HepG2 (cell line): ENCODE measurements at regions not wholly inside any gene's neighbourhood (a gene's known extent, or its start where the extent isn't known, plus 50 kb on each side); places are given as distances from the start of the nearest gene placed in this dataset.

ENCODE experiments used
- ATAC-seq: fragments of 200-7000 bp; cut with Tn5 transposase; 3 replicates; pipeline ENCODE4 v1.9.1; 2020; ENCODE audit warnings: mild to moderate bottlenecking, moderate library complexity
- BruUV-seq: library from RNA; stranded (reverse); fragments of 400-500 nt; replicated peaks from 2 replicates; lab custom pipeline; 2021; lab: Mats Ljungman, UMichigan
- CTCF ChIA-PET: fragments of 300-600 bp; formaldehyde crosslinking; extraction: SDS; loops from one replicate; lab custom pipeline; 2021; ENCODE audit warnings: low total read pairs, inconsistent platforms, low intra/inter-chr PET ratio; lab: Yijun Ruan, JAX
- POLR2A ChIA-PET: fragments of 350-600 bp; sonication (Branson Sonifier 250); formaldehyde crosslinking; loops from one replicate; lab custom pipeline; 2020; ENCODE audit warnings: antibody characterized with exemption, inconsistent platforms; lab: Yijun Ruan, JAX
- DNase-seq: peaks from one replicate; pipeline ENCODE4 v3.0.0-alpha.2; 2015; ENCODE audit warnings: low spot score
- FAIRE-seq: peaks from 3 replicates; lab custom pipeline; 2011; peaks lifted over from hg19 to GRCh38; lab: Jason Lieb, UNC
- H2AFZ ChIP-seq: one replicate; pipeline ENCODE4 v1.6.1; 2011; ENCODE audit warnings: low read length, inconsistent platforms
- H3K27ac ChIP-seq: fragments of 300-600 bp; 3 replicates; pipeline ENCODE4 v1.8.0; 2011; ENCODE audit warnings: mixed run types, mild to moderate bottlenecking, mixed read lengths, low read length, inconsistent platforms; ENCODE audit not compliant: insufficient read depth; ENCODE audit errors: extremely low read length
- H3K27me3 ChIP-seq, 2 experiments: fragments of 200-600 bp in 1 of 2; 2 replicates in 1 of 2; 3 replicates in 1 of 2; pipeline versions ENCODE4 v1.6.0 to v1.8.0; 2011; ENCODE audit warnings: low read length in 2 of 2, mild to moderate bottlenecking in 2 of 2, moderate library complexity in 2 of 2, inconsistent platforms in 1 of 2; ENCODE audit not compliant: insufficient read depth in 2 of 2, control insufficient read depth in 1 of 2
- H3K36me3 ChIP-seq, 2 experiments: fragments of 200-600 bp in 1 of 2; replicated peaks in 1 of 2; 2 replicates in 1 of 2; 3 replicates in 1 of 2; pipeline versions ENCODE4 v1.5.1 to v1.8.0; 2011; ENCODE audit warnings: low read length in 2 of 2, inconsistent platforms in 1 of 2; ENCODE audit not compliant: insufficient read depth in 2 of 2, control insufficient read depth in 1 of 2
- H3K4me1 ChIP-seq: 2 replicates; pipeline ENCODE4 v1.5.1; 2012; ENCODE audit warnings: low read length, inconsistent platforms; ENCODE audit not compliant: insufficient read depth
- H3K4me2 ChIP-seq: 2 replicates; pipeline ENCODE4 v1.6.0; 2011; ENCODE audit warnings: low read depth, low read length, inconsistent platforms
- H3K4me3 ChIP-seq, 3 experiments: fragments of 200-600 bp in 1 of 3; sonication (generic), shearing (Covaris generic) in 1 of 3; replicated peaks in 1 of 3; 2 replicates each; pipeline ENCODE4 v1.5.1; 2011 to 2016; ENCODE audit warnings: low read length in 3 of 3, inconsistent platforms in 2 of 3, low read depth in 2 of 3, mild to moderate bottlenecking in 2 of 3, control low read depth in 1 of 3, mixed read lengths in 1 of 3; ENCODE audit not compliant: insufficient read depth in 1 of 3
- H3K79me2 ChIP-seq: one replicate; pipeline ENCODE4 v1.6.1; 2011; ENCODE audit warnings: low read length, inconsistent platforms; ENCODE audit not compliant: insufficient read depth
- H3K9ac ChIP-seq: 2 replicates; pipeline ENCODE4 v1.6.0; 2011; ENCODE audit warnings: mild to moderate bottlenecking, low read depth, low read length, inconsistent platforms; ENCODE audit not compliant: insufficient read depth
- H3K9me3 ChIP-seq: 2 replicates; pipeline ENCODE4 v1.5.1; 2012; ENCODE audit warnings: mild to moderate bottlenecking, low read length
- H4K20me1 ChIP-seq: 2 replicates; pipeline ENCODE4 v1.6.0; 2011; ENCODE audit warnings: inconsistent platforms, mild to moderate bottlenecking, low read length, moderate library complexity; ENCODE audit not compliant: insufficient read depth
- CEBPB ChIP-seq: IDR thresholded peaks from 2 replicates; pipeline ENCODE4 v1.6.1; 2011; ENCODE audit warnings: low read depth, low read length, improper control_type of control experiment, borderline replicate concordance
- GATAD1 ChIP-seq: IDR thresholded peaks from 2 replicates; pipeline ENCODE4 v1.6.1; 2016; ENCODE audit warnings: missing genetic modification reagents, missing compliant biosample characterization
- MAF1 ChIP-seq: sonication (generic); formaldehyde crosslinking; IDR thresholded peaks from 2 replicates; pipeline ENCODE4 v1.5.0; 2020; ENCODE audit warnings: missing genetic modification reagents, borderline replicate concordance
- MBD4 ChIP-seq: IDR thresholded peaks from 2 replicates; pipeline ENCODE4 v1.6.1; 2012; ENCODE audit warnings: low read length, inconsistent platforms, borderline replicate concordance
- NFE2L1 ChIP-seq: sonication (generic); formaldehyde crosslinking; IDR thresholded peaks from 2 replicates; pipeline ENCODE4 v1.4.0; 2020; ENCODE audit warnings: missing genetic modification reagents, mild to moderate bottlenecking, borderline replicate concordance
- NFIB ChIP-seq: sonication (generic); formaldehyde crosslinking; IDR thresholded peaks from 2 replicates; pipeline ENCODE4 v1.9.0; 2021; ENCODE audit warnings: missing genetic modification reagents, mild to moderate bottlenecking, borderline replicate concordance
- PLRG1 ChIP-seq: fragments of 450-650 bp; conservative IDR thresholded peaks from 2 replicates; pipeline ENCODE4 v1.6.1; 2016
- THAP11 ChIP-seq: IDR thresholded peaks from 2 replicates; pipeline ENCODE4 v1.6.1; 2016; ENCODE audit warnings: missing biosample characterization, missing genetic modification reagents
- U2AF2 ChIP-seq: fragments of 200-400 bp; formaldehyde crosslinking; IDR thresholded peaks from 2 replicates; pipeline ENCODE4 v1.6.1; 2017; ENCODE audit warnings: low read depth, mild to moderate bottlenecking, low read length
- ZFP37 ChIP-seq: sonication (generic); formaldehyde crosslinking; IDR thresholded peaks from 2 replicates; pipeline ENCODE4 v1.4.0; 2020; ENCODE audit warnings: missing genetic modification reagents, borderline replicate concordance
- ZNF274 ChIP-seq: sonication (generic); formaldehyde crosslinking; IDR thresholded peaks from 2 replicates; pipeline ENCODE4 v1.5.1; 2020; ENCODE audit warnings: mild to moderate bottlenecking, missing genetic modification reagents
- ZNF543 ChIP-seq: sonication (generic); formaldehyde crosslinking; IDR thresholded peaks from 2 replicates; pipeline ENCODE4 v1.4.0; 2020; ENCODE audit warnings: mild to moderate bottlenecking, missing genetic modification reagents
- ZNF577 ChIP-seq: sonication (generic); formaldehyde crosslinking; IDR thresholded peaks from 2 replicates; pipeline ENCODE4 v1.4.0; 2020; ENCODE audit warnings: mild to moderate bottlenecking, low read depth, missing genetic modification reagents, borderline replicate concordance
- ZNF781 ChIP-seq: sonication (generic); formaldehyde crosslinking; IDR thresholded peaks from 2 replicates; pipeline ENCODE4 v1.5.1; 2020; ENCODE audit warnings: borderline replicate concordance, mild to moderate bottlenecking, missing genetic modification reagents; ENCODE audit errors: not compliant biosample characterization
- WGBS: methylation state at CpG from one replicate; pipeline ENCODE4 v1.1.6; 2017; ENCODE audit warnings: low lambda C conversion rate; 5-methylcytosine and 5-hydroxymethylcytosine counted together
- in situ Hi-C: cut with HindIII; loops from 2 replicates; pipeline ENCODE4 v1.10.0; 2017; ENCODE audit warnings: low pct_unique_long_range_greater_than_20kb; ENCODE audit not compliant: extremely low pct_ligation_motif_present
- intact Hi-C: fragments of 100-400 bp; cut with micrococcal nuclease; formaldehyde crosslinking; loops from one replicate; pipeline ENCODE4 v1.10.0; 2022; ENCODE audit not compliant: unreplicated experiment
- TF ChIP-seq, protein P1 (sequence below): sonication (generic); formaldehyde crosslinking; IDR thresholded peaks from 2 replicates; pipeline ENCODE4 v1.4.0; 2020; ENCODE audit warnings: mild to moderate bottlenecking, missing genetic modification reagents
- TF ChIP-seq, protein P2 (sequence below): sonication (generic); formaldehyde crosslinking; IDR thresholded peaks from 2 replicates; pipeline ENCODE4 v1.8.1; 2023; ENCODE audit warnings: mild to moderate bottlenecking, missing genetic modification reagents

DNA sequence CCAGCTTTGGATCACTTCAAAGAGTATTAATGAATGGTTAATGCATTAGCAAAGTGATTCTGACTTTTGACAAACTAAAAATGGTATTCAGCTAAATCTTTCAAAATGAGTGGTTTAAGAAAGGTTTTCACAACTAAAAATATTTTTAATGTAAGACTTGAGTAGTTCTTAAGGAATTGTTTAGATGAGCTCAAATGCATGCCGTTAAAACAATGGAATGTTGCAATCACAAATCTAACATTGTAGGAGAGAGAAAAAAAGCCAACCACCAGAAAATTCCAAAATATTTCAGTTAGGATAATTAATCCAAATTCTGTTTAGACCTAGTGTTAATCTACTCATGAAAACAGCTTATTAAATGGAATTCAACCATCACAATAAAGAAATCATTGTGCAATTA, 1044.8 kb upstream of the SLC10A2 start:
- POLR2A ChIA-PET: no interaction called here
- ATAC-seq (no peak), FAIRE-seq (no peak), DNase-seq (no peak)
- H4K20me1 ChIP-seq: no peaks in the 10 kb centered on the region
- no peak overlapping the region for H3K4me2 ChIP-seq
- CTCF ChIA-PET: no interaction called here
- H2AFZ ChIP-seq: no peak overlapping the region
- intact Hi-C loops (no loop called here), in situ Hi-C loops (no loop called here)
- H3K27ac ChIP-seq: no peak overlapping the region
- TF ChIP-seq, protein P1, sequence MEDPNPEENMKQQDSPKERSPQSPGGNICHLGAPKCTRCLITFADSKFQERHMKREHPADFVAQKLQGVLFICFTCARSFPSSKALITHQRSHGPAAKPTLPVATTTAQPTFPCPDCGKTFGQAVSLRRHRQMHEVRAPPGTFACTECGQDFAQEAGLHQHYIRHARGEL (CRISPR knock-in tag): no peak
- no peak for TF ChIP-seq ZNF274 (CRISPR knock-in tag)
- TF ChIP-seq NFIB (CRISPR knock-in tag): no peak
- TF ChIP-seq, protein P2, sequence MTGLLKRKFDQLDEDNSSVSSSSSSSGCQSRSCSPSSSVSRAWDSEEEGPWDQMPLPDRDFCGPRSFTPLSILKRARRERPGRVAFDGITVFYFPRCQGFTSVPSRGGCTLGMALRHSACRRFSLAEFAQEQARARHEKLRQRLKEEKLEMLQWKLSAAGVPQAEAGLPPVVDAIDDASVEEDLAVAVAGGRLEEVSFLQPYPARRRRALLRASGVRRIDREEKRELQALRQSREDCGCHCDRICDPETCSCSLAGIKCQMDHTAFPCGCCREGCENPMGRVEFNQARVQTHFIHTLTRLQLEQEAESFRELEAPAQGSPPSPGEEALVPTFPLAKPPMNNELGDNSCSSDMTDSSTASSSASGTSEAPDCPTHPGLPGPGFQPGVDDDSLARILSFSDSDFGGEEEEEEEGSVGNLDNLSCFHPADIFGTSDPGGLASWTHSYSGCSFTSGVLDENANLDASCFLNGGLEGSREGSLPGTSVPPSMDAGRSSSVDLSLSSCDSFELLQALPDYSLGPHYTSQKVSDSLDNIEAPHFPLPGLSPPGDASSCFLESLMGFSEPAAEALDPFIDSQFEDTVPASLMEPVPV (CRISPR knock-in tag): no peak
- TF ChIP-seq U2AF2: no peak
- no peak for TF ChIP-seq THAP11 (CRISPR knock-in tag)
- no peak for TF ChIP-seq ZNF577 (CRISPR knock-in tag)
- no peak for TF ChIP-seq CEBPB
- TF ChIP-seq NFE2L1: no peak
- TF ChIP-seq ZNF543: no peak
- TF ChIP-seq ZNF781: no peak
- no peak for TF ChIP-seq GATAD1 (CRISPR knock-in tag)
- TF ChIP-seq PLRG1: no peak
- TF ChIP-seq MBD4: no peak
- TF ChIP-seq ZFP37 (CRISPR knock-in tag): no peak
- no peak for TF ChIP-seq MAF1 (CRISPR knock-in tag)
- no peaks in the 10 kb centered on the region for H3K79me2 ChIP-seq
- no peaks in the 10 kb centered on the region for H3K4me1 ChIP-seq
- H3K4me3 ChIP-seq: no peak overlapping the region
- H3K9ac ChIP-seq: no peak overlapping the region
- no peaks in the 10 kb centered on the region for H3K36me3 ChIP-seq
- BruUV-seq: no TSS peak
- no peaks in the 10 kb centered on the region for H3K27me3 ChIP-seq
- WGBS: 0% methylated on average over 1 of the region's 1 CpG
- H3K9me3 ChIP-seq: peaks cover 55% of the 10 kb centered on the region
